GM13977 (cell line): ENCODE measurements at regions not wholly inside any gene's neighbourhood (a gene's known extent, or its start where the extent isn't known, plus 50 kb on each side); places are given as distances from the start of the nearest gene placed in this dataset.

Source experiments
- DNase-seq: peaks from one replicate; pipeline ENCODE4 v3.0.0; 2012; ENCODE audit warnings: low spot score
- CTCF ChIP-seq: IDR thresholded peaks from 2 replicates; pipeline ENCODE4 v1.5.1; 2012; ENCODE audit warnings: mild to moderate bottlenecking, control low read depth; ENCODE audit not compliant: insufficient read depth; ENCODE audit errors: extremely low read depth, missing control alignments
- in situ Hi-C: fragments of 300-500 bp; cut with MboI; formaldehyde crosslinking; loops from one replicate; pipeline ENCODE4 v1.12.0; 2022; ENCODE audit warnings: low sequenced_read_pairs, low pct_unique_long_range_greater_than_20kb, mixed read lengths, inconsistent platforms; ENCODE audit not compliant: unreplicated experiment

DNA sequence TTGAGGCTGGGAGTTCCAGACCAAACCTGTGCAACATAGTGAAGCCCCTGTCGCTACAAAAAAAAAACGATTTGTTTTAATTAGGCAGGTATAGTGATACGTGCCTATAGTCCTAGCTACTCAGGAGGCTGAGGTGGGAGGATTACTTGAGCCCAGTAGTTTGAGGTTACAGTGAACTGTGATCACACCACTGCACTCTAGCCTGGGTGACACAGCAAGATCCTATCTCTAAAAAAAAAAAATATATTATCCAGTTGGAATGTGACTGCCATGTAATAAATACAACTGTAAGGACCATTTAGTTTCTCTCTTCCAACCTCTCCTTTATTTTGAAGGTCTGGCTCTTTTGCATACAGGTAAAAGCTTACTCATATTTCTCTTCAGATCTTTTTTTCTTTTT lies 571.5 kb downstream of the UTRN start:
- no peak for TF ChIP-seq CTCF
- in situ Hi-C loops = no loop called here
- no peak for DNase-seq

DNA sequence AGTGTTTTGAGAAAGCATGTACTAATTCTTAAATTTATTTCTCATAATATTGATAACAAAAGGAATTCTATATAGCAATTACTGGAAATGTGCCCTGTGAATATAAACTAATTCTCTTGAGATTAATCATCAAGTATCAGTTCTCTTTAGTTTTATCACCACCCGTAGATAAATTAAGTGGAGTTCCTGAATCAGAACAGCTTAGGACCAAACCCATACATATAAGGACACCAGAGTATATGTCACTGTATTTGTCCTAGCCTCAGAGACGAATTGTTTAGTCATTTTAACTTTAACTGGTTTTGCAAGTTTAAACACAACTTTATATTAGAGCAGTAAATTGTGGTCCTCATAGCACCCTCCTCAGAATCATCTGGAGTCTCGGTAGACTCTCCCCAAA lies 572.0 kb downstream of the UTRN start:
- no peak for TF ChIP-seq CTCF
- in situ Hi-C loops = no loop called here
- DNase-seq = no peak

DNA sequence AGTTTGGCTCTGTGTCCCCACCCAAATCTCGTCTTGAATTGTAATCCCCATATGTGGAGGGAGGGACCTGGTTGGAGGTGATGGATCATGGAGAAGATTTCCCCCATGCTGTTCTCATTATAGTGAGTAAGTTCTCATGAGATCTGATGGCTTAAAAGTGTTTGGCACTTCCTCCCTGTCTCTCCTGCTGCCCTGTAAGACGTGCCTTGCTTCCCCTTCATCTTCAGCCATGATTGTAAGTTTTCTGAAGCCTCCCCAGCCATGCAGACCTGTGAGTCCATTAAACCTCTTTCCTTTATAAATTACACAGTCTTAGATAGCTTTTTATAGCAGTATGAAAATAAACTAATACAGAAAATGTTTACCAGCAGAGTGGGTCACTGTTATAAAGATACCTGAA lies 577.6 kb downstream of the UTRN start:
- no peak for TF ChIP-seq CTCF
- in situ Hi-C loops = no loop called here
- DNase-seq = no peak

GRCh38 chr6:144867761-144868160 lies 582.6 kb downstream of the UTRN start:
- in situ Hi-C loops = no loop called here
- no peak for DNase-seq
- TF ChIP-seq CTCF = no peak

GRCh38 chr6:144870782-144871181 lies 585.6 kb downstream of the UTRN start:
- DNase-seq = no peak
- no peak for TF ChIP-seq CTCF
- in situ Hi-C loops = no loop called here

- in situ Hi-C loops = no loop called here
- no peak for DNase-seq
- no peak for TF ChIP-seq CTCF
Measured at GRCh38 chr6:144873623-144874378, 588.7 kb downstream of the UTRN start.

GRCh38 chr6:144876689-144877088 lies 591.6 kb downstream of the UTRN start:
- DNase-seq = no peak
- in situ Hi-C loops = no loop called here
- TF ChIP-seq CTCF = no peak
